ENCODE measurements at regions not wholly inside any gene's neighbourhood (a gene's known extent, or its start where the extent isn't known, plus 50 kb on each side); places are given as distances from the start of the nearest gene placed in this dataset.

DNA sequence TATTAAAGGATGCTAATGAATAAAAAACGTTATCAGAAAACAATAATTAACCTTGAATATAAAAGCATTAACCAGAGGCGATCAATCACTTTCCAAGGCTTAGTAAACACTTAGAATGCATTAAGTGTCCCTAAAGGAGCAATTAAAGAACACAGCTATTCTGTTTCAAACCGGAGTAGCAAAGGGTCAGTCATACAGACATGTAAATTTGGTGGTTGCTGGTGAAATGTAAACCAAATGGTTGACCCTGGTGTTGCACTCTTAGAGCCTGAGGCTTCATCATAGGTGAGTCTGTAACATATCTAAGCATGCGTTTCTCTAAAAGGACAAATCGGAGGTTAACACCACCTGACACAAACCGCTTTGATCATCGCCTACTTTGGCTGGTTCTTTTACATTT, 1280.1 kb downstream of the TYW1 start:
- TF ChIP-seq POLR2A (IDR thresholded peaks at IDR 0.05), result no peak
- TF ChIP-seq, protein P1, sequence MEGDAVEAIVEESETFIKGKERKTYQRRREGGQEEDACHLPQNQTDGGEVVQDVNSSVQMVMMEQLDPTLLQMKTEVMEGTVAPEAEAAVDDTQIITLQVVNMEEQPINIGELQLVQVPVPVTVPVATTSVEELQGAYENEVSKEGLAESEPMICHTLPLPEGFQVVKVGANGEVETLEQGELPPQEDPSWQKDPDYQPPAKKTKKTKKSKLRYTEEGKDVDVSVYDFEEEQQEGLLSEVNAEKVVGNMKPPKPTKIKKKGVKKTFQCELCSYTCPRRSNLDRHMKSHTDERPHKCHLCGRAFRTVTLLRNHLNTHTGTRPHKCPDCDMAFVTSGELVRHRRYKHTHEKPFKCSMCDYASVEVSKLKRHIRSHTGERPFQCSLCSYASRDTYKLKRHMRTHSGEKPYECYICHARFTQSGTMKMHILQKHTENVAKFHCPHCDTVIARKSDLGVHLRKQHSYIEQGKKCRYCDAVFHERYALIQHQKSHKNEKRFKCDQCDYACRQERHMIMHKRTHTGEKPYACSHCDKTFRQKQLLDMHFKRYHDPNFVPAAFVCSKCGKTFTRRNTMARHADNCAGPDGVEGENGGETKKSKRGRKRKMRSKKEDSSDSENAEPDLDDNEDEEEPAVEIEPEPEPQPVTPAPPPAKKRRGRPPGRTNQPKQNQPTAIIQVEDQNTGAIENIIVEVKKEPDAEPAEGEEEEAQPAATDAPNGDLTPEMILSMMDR (IDR thresholded peaks at IDR 0.05), result no peak
